8988T (cell line): ENCODE measurements at regions not wholly inside any gene's neighbourhood (a gene's known extent, or its start where the extent isn't known, plus 50 kb on each side); places are given as distances from the start of the nearest gene placed in this dataset.

Source experiments
- DNase-seq: peaks from one replicate; pipeline ENCODE4 v3.0.0; 2011

GRCh38 chr6:153208706-153209105, 77.6 kb upstream of the RGS17 start:
- DNase-seq = no peak

GRCh38 chr6:153207617-153208016, 76.5 kb upstream of the RGS17 start:
- no peak for DNase-seq

- DNase-seq = no peak
Observed at GRCh38 chr6:153207006-153207405, 75.9 kb upstream of the RGS17 start.

GRCh38 chr6:153192943-153193885, 62.1 kb upstream of the RGS17 start:
- DNase-seq = no peak

- no peak for DNase-seq
Observed at GRCh38 chr6:153183925-153184324, 52.8 kb upstream of the RGS17 start.
